ENCODE measurements at regions not wholly inside any gene's neighbourhood (a gene's known extent, or its start where the extent isn't known, plus 50 kb on each side); places are given as distances from the start of the nearest gene placed in this dataset.

GRCh38 chr9:103649086-103649485 is 445.0 kb upstream of the SMC2 start:
- TF ChIP-seq CTCF (IDR thresholded peaks at IDR 0.05; ENCODE audit: low read depth, low read length) = no peak
- no peak for TF ChIP-seq EZH2phosphoT487 (IDR thresholded peaks at IDR 0.05; ENCODE audit: low read depth)

All from OCI-LY3 (cell line).